ENCODE measurements at regions not wholly inside any gene's neighbourhood (a gene's known extent, or its start where the extent isn't known, plus 50 kb on each side); places are given as distances from the start of the nearest gene placed in this dataset.

DNA sequence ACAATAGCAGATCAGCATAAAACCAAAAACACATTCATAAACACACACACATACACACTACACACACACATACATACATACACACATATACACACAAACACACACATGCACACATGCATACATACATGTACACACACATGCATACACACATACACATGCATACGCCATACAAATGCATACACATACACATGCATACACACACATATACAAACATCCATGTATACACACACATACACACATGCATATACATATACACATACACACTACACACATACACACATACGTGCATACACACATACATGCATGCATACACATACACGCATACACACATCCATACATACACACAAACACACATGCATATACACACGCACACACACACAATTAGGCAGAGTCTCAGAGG lies 490.1 kb downstream of the TNS1 start:
- Histone ChIP-seq H3K9me3 (no peaks in the 10 kb centered on the region), H4K20me1 (no peaks in the 10 kb centered on the region), H3K27me3 (no peaks in the 10 kb centered on the region), H3K36me3 (no peaks in the 10 kb centered on the region), H3K27ac (no peak overlapping the region), H3K4me2 (no peak overlapping the region), H3K9ac (no peak overlapping the region), H3K4me3 (no peak overlapping the region), H3K4me1 (no peaks in the 10 kb centered on the region)
- TF ChIP-seq Cebpa-rat (IDR thresholded peaks at IDR 0.05), result no peak

DNA sequence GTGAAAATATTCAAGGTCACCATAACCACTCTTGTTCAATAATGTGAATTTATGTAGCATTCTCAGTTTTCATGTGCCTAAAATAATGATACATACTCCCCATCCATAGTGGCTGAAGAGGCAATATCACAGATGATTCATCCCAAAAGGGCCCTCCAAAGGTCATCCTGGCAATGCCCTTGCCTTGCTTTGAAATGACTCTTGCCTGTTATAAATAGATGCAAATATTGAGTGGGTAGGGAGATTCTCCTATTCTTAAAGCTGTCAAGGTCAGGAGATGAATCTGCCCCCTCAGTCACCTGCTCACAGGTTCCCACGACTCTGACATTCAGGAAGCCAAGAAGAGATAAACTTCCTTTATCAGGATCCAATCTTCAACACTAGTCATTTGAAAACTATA lies 490.5 kb downstream of the TNS1 start:
- Histone ChIP-seq H3K4me1 (no peaks in the 10 kb centered on the region), H4K20me1 (no peaks in the 10 kb centered on the region), H3K27me3 (no peaks in the 10 kb centered on the region), H3K36me3 (no peaks in the 10 kb centered on the region), H3K4me3 (no peak overlapping the region), H3K9me3 (no peaks in the 10 kb centered on the region), H3K9ac (no peak overlapping the region), H3K4me2 (no peak overlapping the region), H3K27ac (no peak overlapping the region)
- TF ChIP-seq Cebpa-rat (IDR thresholded peaks at IDR 0.05), result no peak

DNA sequence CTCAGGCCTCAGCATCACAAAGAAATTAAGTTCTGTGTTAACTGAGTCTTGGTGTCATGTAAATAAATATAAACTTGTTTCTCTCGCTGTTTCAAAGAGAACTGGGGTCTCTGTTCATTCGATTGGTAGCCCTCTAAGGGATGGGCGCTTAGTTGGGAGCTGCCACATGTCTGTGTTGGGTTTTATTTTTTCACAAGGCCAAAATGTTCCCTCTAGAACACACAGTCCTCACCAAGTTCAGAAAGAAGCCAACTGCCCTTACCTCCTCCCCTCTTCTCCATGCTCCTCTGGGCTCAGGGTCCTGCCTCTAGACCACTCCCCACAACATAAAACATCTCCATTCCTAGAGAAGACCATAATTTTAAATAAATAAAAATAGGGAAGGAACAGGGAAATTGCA lies 490.9 kb downstream of the TNS1 start:
- Histone ChIP-seq H3K9me3 (no peaks in the 10 kb centered on the region), H3K36me3 (no peaks in the 10 kb centered on the region), H3K4me2 (no peak overlapping the region), H4K20me1 (no peaks in the 10 kb centered on the region), H3K27ac (no peak overlapping the region), H3K9ac (no peak overlapping the region), H3K4me1 (no peaks in the 10 kb centered on the region), H3K4me3 (no peak overlapping the region), H3K27me3 (no peaks in the 10 kb centered on the region)
- no peak for TF ChIP-seq Cebpa-rat (IDR thresholded peaks at IDR 0.05)

- no peaks in the 10 kb centered on the region for H3K36me3 ChIP-seq
- no peaks in the 10 kb centered on the region for H3K27me3 ChIP-seq
- no peak overlapping the region for H3K4me2 ChIP-seq
- no peaks in the 10 kb centered on the region for H3K9me3 ChIP-seq
- H3K4me3 ChIP-seq, result no peak overlapping the region
- no peak for TF ChIP-seq Cebpa-rat (IDR thresholded peaks at IDR 0.05)
- H4K20me1 ChIP-seq, result no peaks in the 10 kb centered on the region
- H3K9ac ChIP-seq, result no peak overlapping the region
- H3K4me1 ChIP-seq, result no peaks in the 10 kb centered on the region
- no peak overlapping the region for H3K27ac ChIP-seq
Measured at GRCh38 chr2:217510771-217511291, 492.0 kb downstream of the TNS1 start.

DNA sequence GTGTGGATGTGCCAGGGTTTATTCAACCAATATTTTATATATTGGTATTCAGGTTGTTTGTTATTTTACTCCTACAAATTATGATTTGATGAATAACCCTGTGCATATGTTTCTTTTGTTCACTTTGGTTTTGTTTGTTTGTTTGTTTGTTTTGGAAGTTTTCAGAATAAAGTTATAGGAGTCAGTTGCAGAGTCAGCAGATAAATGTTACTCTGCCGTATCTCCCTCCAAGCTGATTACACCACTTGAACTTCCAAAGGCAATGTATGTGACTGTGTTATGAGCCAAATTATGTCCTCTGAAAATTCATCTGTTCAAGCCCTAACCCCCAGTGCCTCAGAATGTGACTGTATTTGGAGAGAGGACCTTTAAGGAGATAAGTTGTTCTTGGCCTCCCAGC lies 497.5 kb downstream of the TNS1 start:
- Histone ChIP-seq H3K4me1 (no peaks in the 10 kb centered on the region), H3K27me3 (no peaks in the 10 kb centered on the region), H3K36me3 (no peaks in the 10 kb centered on the region), H3K27ac (no peak overlapping the region), H4K20me1 (no peaks in the 10 kb centered on the region), H3K4me2 (no peak overlapping the region), H3K4me3 (no peak overlapping the region), H3K9ac (no peak overlapping the region), H3K9me3 (no peaks in the 10 kb centered on the region)
- no peak for TF ChIP-seq Cebpa-rat (IDR thresholded peaks at IDR 0.05)

GRCh38 chr2:217501887-217502286 lies 500.9 kb downstream of the TNS1 start:
- H3K27ac ChIP-seq, result no peak overlapping the region
- H3K4me2 ChIP-seq, result no peak overlapping the region
- TF ChIP-seq Cebpa-rat (IDR thresholded peaks at IDR 0.05), result no peak
- no peak overlapping the region for H3K9ac ChIP-seq
- no peaks in the 10 kb centered on the region for H3K9me3 ChIP-seq
- no peaks in the 10 kb centered on the region for H3K4me1 ChIP-seq
- no peaks in the 10 kb centered on the region for H3K36me3 ChIP-seq
- no peaks in the 10 kb centered on the region for H3K27me3 ChIP-seq
- no peak overlapping the region for H3K4me3 ChIP-seq
- no peaks in the 10 kb centered on the region for H4K20me1 ChIP-seq

DNA sequence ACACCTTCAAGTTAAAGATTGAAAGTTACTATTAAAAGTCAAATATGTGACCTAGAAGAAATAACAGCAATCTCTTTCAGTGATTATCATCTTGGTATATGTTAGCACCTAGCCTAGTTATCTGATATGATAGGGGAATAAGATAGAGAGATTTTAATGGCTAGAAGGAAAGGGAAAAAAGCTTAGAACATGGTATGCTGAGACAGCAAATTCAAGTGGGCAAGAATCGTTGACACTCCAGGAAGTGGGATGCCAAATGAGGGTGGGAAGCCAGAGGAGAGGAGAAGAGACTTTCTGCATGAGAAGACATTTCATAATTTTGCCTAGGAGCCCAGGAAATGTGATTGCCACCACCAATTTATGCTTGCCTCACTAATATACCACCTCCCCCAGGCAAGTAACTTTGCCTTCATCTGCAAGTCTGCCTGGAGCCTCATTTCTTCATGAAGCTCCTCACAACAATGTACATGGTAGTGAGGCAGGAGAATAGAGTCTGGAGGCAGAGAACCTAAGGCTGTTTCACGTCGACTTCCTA lies 504.9 kb downstream of the TNS1 start:
- Histone ChIP-seq H3K4me3 (no peak overlapping the region), H3K9me3 (no peaks in the 10 kb centered on the region), H3K27me3 (no peaks in the 10 kb centered on the region), H3K9ac (no peak overlapping the region), H3K27ac (no peak overlapping the region), H3K4me2 (no peak overlapping the region), H3K4me1 (no peaks in the 10 kb centered on the region), H3K36me3 (no peaks in the 10 kb centered on the region), H4K20me1 (no peaks in the 10 kb centered on the region)
- no peak for TF ChIP-seq Cebpa-rat (IDR thresholded peaks at IDR 0.05)

GRCh38 chr2:217494557-217494956 lies 508.2 kb downstream of the TNS1 start:
- H3K9me3 ChIP-seq, result no peaks in the 10 kb centered on the region
- no peak overlapping the region for H3K4me2 ChIP-seq
- no peak for TF ChIP-seq Cebpa-rat (IDR thresholded peaks at IDR 0.05)
- H3K4me3 ChIP-seq, result no peak overlapping the region
- H3K4me1 ChIP-seq, result no peaks in the 10 kb centered on the region
- H4K20me1 ChIP-seq, result no peaks in the 10 kb centered on the region
- no peaks in the 10 kb centered on the region for H3K27me3 ChIP-seq
- no peaks in the 10 kb centered on the region for H3K36me3 ChIP-seq
- H3K9ac ChIP-seq, result no peak overlapping the region
- no peak overlapping the region for H3K27ac ChIP-seq

GRCh38 chr2:217491271-217491670 lies 511.5 kb downstream of the TNS1 start:
- Histone ChIP-seq H3K9ac (no peak overlapping the region), H3K4me3 (no peak overlapping the region), H3K4me2 (no peak overlapping the region), H3K9me3 (no peaks in the 10 kb centered on the region), H3K36me3 (no peaks in the 10 kb centered on the region), H3K27ac (no peak overlapping the region), H4K20me1 (no peaks in the 10 kb centered on the region), H3K4me1 (no peaks in the 10 kb centered on the region), H3K27me3 (no peaks in the 10 kb centered on the region)
- no peak for TF ChIP-seq Cebpa-rat (IDR thresholded peaks at IDR 0.05)

DNA sequence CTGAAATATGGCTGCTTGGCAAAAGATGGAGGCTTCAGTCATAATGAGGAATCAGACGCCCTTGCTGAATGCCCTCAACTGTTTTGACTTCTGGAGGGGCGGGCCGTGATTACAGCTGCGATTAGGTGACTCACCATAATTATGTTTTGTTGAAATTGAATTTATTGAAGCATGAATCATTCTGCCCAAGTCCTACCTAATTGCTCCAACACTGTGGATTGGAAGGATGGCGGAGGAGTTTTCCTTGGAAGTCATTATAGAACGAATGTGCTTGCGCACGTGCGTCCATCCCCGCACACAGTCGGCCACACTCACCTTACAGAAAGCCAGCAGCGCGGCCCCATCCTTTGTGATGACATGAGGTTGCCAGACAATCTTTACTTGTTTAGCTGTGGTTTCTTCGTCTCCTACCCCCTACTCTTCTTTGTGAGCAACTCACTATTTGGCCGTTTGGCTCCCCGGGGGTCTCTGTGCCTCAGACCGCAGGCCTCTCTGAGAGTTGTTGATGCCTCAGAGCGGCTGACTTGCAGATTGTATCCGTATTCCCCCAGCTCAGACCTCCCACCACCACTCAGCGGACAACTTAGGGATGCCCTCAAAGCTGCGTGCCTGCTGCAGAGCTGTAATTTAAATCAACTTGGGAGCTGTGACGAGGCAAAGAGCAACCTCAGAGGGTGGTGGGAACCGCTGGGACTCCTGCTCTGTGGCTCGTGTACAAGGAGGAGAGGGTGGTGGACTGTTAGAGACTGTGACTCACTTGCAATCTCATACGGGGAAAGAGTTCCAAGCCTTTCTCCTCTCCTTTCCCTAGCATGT lies 513.4 kb downstream of the TNS1 start:
- Histone ChIP-seq H3K4me1 (no peaks in the 10 kb centered on the region), H3K27ac (no peak overlapping the region), H3K9me3 (no peaks in the 10 kb centered on the region), H3K4me3 (no peak overlapping the region), H3K36me3 (no peaks in the 10 kb centered on the region), H3K4me2 (no peak overlapping the region), H3K27me3 (no peaks in the 10 kb centered on the region), H3K9ac (no peak overlapping the region), H4K20me1 (no peaks in the 10 kb centered on the region)
- no peak for TF ChIP-seq Cebpa-rat (IDR thresholded peaks at IDR 0.05)
